ACC112 (cell line): ENCODE measurements at regions not wholly inside any gene's neighbourhood (a gene's known extent, or its start where the extent isn't known, plus 50 kb on each side); places are given as distances from the start of the nearest gene placed in this dataset.

Experiments used
- H2AFZ ChIP-seq: fragments of 200-600 bp; sonication (generic); one replicate; pipeline ENCODE4 v1.6.0; 2017; ENCODE audit warnings: antibody characterized with exemption, low read length; ENCODE audit not compliant: unreplicated experiment
- H3K27ac ChIP-seq: fragments of 200-600 bp; sonication (generic); 2 replicates; pipeline ENCODE4 v1.5.1; 2014; ENCODE audit warnings: low read depth, mild to moderate bottlenecking, antibody characterized with exemption, low read length, moderate library complexity
- H3K27me3 ChIP-seq: fragments of 200-600 bp; sonication (generic); 2 replicates; pipeline ENCODE4 v1.6.1; 2014; ENCODE audit warnings: mild to moderate bottlenecking, antibody characterized with exemption, low read length, moderate library complexity, mixed read lengths; ENCODE audit not compliant: insufficient read depth
- H3K36me3 ChIP-seq: fragments of 200-600 bp; sonication (generic); 2 replicates; pipeline ENCODE4 v1.6.1; 2016; ENCODE audit warnings: mild to moderate bottlenecking, antibody characterized with exemption, low read length, moderate library complexity, mixed read lengths; ENCODE audit not compliant: insufficient read depth
- H3K4me1 ChIP-seq: fragments of 200-600 bp; sonication (generic); one replicate; pipeline ENCODE4 v1.6.1; 2016; ENCODE audit warnings: low read length, mixed read lengths; ENCODE audit not compliant: insufficient read depth, unreplicated experiment, control insufficient read depth
- H3K4me3 ChIP-seq: fragments of 200-600 bp; sonication (generic); 2 replicates; pipeline ENCODE4 v1.5.1; 2014; ENCODE audit warnings: mild to moderate bottlenecking, low read depth, low read length
- H3K79me2 ChIP-seq: fragments of 200-600 bp; sonication (generic); one replicate; pipeline ENCODE4 v1.6.0; 2016; ENCODE audit warnings: low read length; ENCODE audit not compliant: control insufficient read depth, unreplicated experiment, insufficient read depth

GRCh38 chr18:10310626-10311025 lies 143.8 kb upstream of the APCDD1 start:
- peaks cover 22% of the 10 kb centered on the region for H3K27me3 ChIP-seq
- no peak overlapping the region for H2AFZ ChIP-seq
- no peak overlapping the region for H3K4me3 ChIP-seq
- H3K36me3 ChIP-seq, result no peaks in the 10 kb centered on the region
- no peak overlapping the region for H3K27ac ChIP-seq
- no peaks in the 10 kb centered on the region for H3K4me1 ChIP-seq
- H3K79me2 ChIP-seq, result no peaks in the 10 kb centered on the region

- Histone ChIP-seq H3K4me3 (no peak overlapping the region), H2AFZ (no peak overlapping the region), H3K27ac (no peak overlapping the region), H3K36me3 (no peaks in the 10 kb centered on the region), H3K4me1 (no peaks in the 10 kb centered on the region), H3K27me3 (peaks cover 23% of the 10 kb centered on the region), H3K79me2 (no peaks in the 10 kb centered on the region)
Observed at GRCh38 chr18:10312326-10313015, 142.0 kb upstream of the APCDD1 start.

- no peak overlapping the region for H2AFZ ChIP-seq
- peaks cover 25% of the 10 kb centered on the region for H3K27me3 ChIP-seq
- H3K36me3 ChIP-seq, result no peaks in the 10 kb centered on the region
- no peak overlapping the region for H3K27ac ChIP-seq
- H3K4me3 ChIP-seq, result no peak overlapping the region
- no peaks in the 10 kb centered on the region for H3K79me2 ChIP-seq
- H3K4me1 ChIP-seq, result no peaks in the 10 kb centered on the region
Observed at GRCh38 chr18:10313016-10313342, 141.5 kb upstream of the APCDD1 start.

- H3K27me3 ChIP-seq, result peaks cover 21% of the 10 kb centered on the region; the same call in 1 of the 2 replicates
- no peaks in the 10 kb centered on the region for H3K4me1 ChIP-seq
- H3K27ac ChIP-seq, result no peak overlapping the region
- no peaks in the 10 kb centered on the region for H3K79me2 ChIP-seq
- H3K4me3 ChIP-seq, result no peak overlapping the region
- no peak overlapping the region for H2AFZ ChIP-seq
- no peaks in the 10 kb centered on the region for H3K36me3 ChIP-seq
Observed at GRCh38 chr18:10314066-10314465, 140.4 kb upstream of the APCDD1 start.

- H3K4me3 ChIP-seq, result no peak overlapping the region
- H3K36me3 ChIP-seq, result no peaks in the 10 kb centered on the region
- peaks cover 7% of the 10 kb centered on the region; the same call in 1 of the 2 replicates for H3K27me3 ChIP-seq
- H3K4me1 ChIP-seq, result peaks cover 1% of the 10 kb centered on the region
- no peaks in the 10 kb centered on the region for H3K79me2 ChIP-seq
- no peak overlapping the region for H2AFZ ChIP-seq
- no peak overlapping the region for H3K27ac ChIP-seq
Observed at GRCh38 chr18:10315522-10315921, 138.9 kb upstream of the APCDD1 start.

DNA sequence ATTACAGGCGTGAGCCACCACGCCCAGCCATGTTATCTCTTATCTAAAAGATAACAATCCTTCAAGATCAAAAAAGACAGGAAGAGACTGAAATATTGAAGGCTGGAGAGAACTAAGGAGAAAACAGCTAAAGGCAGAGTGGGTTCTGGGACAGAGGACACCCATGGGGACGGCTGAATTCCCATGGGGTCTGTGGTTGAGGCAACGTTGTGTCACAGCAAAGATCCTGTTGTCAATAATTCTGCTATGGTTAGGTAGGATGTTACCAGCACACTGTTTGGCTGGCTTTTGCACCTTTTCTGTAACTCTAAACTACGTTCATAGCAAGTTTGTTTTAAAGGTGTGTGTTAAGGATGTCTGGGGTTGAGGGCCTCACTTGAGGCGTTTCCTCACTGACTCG lies 137.7 kb upstream of the APCDD1 start:
- no peak overlapping the region for H3K4me3 ChIP-seq

DNA sequence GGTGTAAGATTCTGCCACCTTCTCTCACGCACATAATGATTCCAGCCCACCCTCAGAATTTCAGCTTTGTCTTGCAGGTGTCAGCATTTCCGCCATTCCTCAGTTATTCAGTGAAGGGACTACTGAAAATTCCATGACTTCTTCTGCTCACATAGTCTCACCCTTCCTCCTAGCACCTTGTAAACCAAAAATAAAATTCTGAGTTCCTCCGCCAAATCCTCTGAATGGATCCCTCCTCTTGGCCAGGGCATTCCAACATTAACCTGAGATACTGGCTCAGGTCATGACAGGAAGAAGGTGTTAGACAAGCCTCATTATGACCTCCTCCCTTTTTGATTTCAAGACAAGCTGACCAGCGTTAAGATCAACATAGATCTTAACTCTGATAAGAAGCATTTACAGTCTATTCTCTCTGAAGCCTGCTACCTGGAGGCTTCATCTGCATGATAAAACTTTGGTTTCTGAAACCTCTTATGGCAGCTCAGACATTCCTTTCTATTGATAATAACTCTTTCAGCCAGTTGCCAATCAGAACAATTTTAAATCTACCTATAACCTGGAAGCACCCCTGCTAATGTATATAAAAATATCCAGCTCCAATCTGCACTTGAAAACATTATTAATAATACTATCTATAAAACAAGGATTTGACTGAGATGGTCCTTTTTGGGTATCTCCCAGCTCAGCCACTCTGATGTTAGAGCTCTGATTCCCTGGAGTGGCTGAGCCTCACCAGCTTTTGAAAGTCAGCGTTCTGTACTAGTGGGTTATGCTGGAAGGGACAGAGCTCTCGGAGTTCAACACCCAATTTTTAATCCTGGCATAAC lies 136.4 kb upstream of the APCDD1 start:
- H3K4me3 ChIP-seq, result no peak overlapping the region
- H3K79me2 ChIP-seq, result no peaks in the 10 kb centered on the region
- no peaks in the 10 kb centered on the region for H3K36me3 ChIP-seq
- peaks cover 3% of the 10 kb centered on the region; the same call in 1 of the 2 replicates for H3K27me3 ChIP-seq
- peaks cover 4% of the 10 kb centered on the region for H3K4me1 ChIP-seq
- no peak overlapping the region for H2AFZ ChIP-seq
- no peak overlapping the region for H3K27ac ChIP-seq

More for the DNA sequence above, 137.7 kb upstream of the APCDD1 start:
- Histone ChIP-seq H3K27ac (no peak overlapping the region), H3K4me1 (peaks cover 4% of the 10 kb centered on the region), H3K27me3 (peaks cover 3% of the 10 kb centered on the region; the same call in 1 of the 2 replicates), H3K79me2 (no peaks in the 10 kb centered on the region), H3K36me3 (no peaks in the 10 kb centered on the region), H2AFZ (no peak overlapping the region)

GRCh38 chr18:10318691-10318970 lies 135.8 kb upstream of the APCDD1 start:
- Histone ChIP-seq H3K27ac (no peak overlapping the region), H3K27me3 (peaks cover 4% of the 10 kb centered on the region; the same call in 1 of the 2 replicates), H3K36me3 (no peaks in the 10 kb centered on the region), H3K4me1 (peaks cover 4% of the 10 kb centered on the region), H3K79me2 (no peaks in the 10 kb centered on the region), H2AFZ (no peak overlapping the region), H3K4me3 (no peak overlapping the region)

- H3K27ac ChIP-seq, result no peak overlapping the region
- no peaks in the 10 kb centered on the region for H3K36me3 ChIP-seq
- no peak overlapping the region for H3K4me3 ChIP-seq
- no peaks in the 10 kb centered on the region for H3K79me2 ChIP-seq
- H2AFZ ChIP-seq, result no peak overlapping the region
- peaks cover 4% of the 10 kb centered on the region for H3K4me1 ChIP-seq
- peaks cover 6% of the 10 kb centered on the region; the same call in 1 of the 2 replicates for H3K27me3 ChIP-seq
Observed at GRCh38 chr18:10319026-10319425, 135.4 kb upstream of the APCDD1 start.

GRCh38 chr18:10319914-10320600 lies 134.4 kb upstream of the APCDD1 start:
- peaks cover 6% of the 10 kb centered on the region; the same call in 1 of the 2 replicates for H3K27me3 ChIP-seq
- no peak overlapping the region for H2AFZ ChIP-seq
- H3K79me2 ChIP-seq, result no peaks in the 10 kb centered on the region
- H3K4me1 ChIP-seq, result peaks cover 4% of the 10 kb centered on the region
- H3K27ac ChIP-seq, result no peak overlapping the region
- H3K4me3 ChIP-seq, result no peak overlapping the region
- no peaks in the 10 kb centered on the region for H3K36me3 ChIP-seq
